ENCODE measurements at regions not wholly inside any gene's neighbourhood (a gene's known extent, or its start where the extent isn't known, plus 50 kb on each side); places are given as distances from the start of the nearest gene placed in this dataset.

GRCh38 chr5:93810780-93811179 lies 69.4 kb upstream of the POU5F2 start:
- intact Hi-C loops (cut with DNase I) = no loop called here
- Histone ChIP-seq H3K36me3 (no peaks in the 10 kb centered on the region), H3K27ac (no peak overlapping the region)

GRCh38 chr5:93809430-93809829 lies 68.0 kb upstream of the POU5F2 start:
- Histone ChIP-seq H3K9me3 (no peaks in the 10 kb centered on the region), H3K36me3 (no peaks in the 10 kb centered on the region), H3K27me3 (ENCODE audit: low read depth) (no peaks in the 10 kb centered on the region), H3K4me1 (peaks cover 5% of the 10 kb centered on the region), H3K27ac (no peak overlapping the region), H3K4me3 (no peak overlapping the region)
- no peak for ATAC-seq
- intact Hi-C loops (cut with DNase I) = loop anchor here (10.0 kb wide), 1 partner anchor 205 kb away; no protein-coding TSS in a partner anchor
- no peak for DNase-seq
- no peak for TF ChIP-seq CTCF (IDR thresholded peaks at IDR 0.05)

More at GRCh38 chr5:93810780-93811179, 69.4 kb upstream of the POU5F2 start:
- TF ChIP-seq CTCF (IDR thresholded peaks at IDR 0.05) = no peak
- H3K4me3 ChIP-seq = no peak overlapping the region
- H3K9me3 ChIP-seq = no peaks in the 10 kb centered on the region
- peaks cover 5% of the 10 kb centered on the region for H3K4me1 ChIP-seq
- no peak for DNase-seq
- no peaks in the 10 kb centered on the region for H3K27me3 ChIP-seq (ENCODE audit: low read depth)
- ATAC-seq = peak in 1 of 2 donors; percentile 70

- no peak for DNase-seq
- H3K27me3 ChIP-seq (ENCODE audit: low read depth) = no peaks in the 10 kb centered on the region
- H3K4me1 ChIP-seq = peaks cover 5% of the 10 kb centered on the region
- no peak for TF ChIP-seq CTCF (IDR thresholded peaks at IDR 0.05)
- no peaks in the 10 kb centered on the region for H3K36me3 ChIP-seq
- intact Hi-C loops (cut with DNase I) = loop anchor here (10.0 kb wide), 1 partner anchor 203 kb away; no protein-coding TSS in a partner anchor
- no peak for ATAC-seq
- H3K27ac ChIP-seq = no peak overlapping the region
- H3K9me3 ChIP-seq = no peaks in the 10 kb centered on the region
- no peak overlapping the region for H3K4me3 ChIP-seq
Observed at GRCh38 chr5:93807846-93808245, 66.4 kb upstream of the POU5F2 start.

DNA sequence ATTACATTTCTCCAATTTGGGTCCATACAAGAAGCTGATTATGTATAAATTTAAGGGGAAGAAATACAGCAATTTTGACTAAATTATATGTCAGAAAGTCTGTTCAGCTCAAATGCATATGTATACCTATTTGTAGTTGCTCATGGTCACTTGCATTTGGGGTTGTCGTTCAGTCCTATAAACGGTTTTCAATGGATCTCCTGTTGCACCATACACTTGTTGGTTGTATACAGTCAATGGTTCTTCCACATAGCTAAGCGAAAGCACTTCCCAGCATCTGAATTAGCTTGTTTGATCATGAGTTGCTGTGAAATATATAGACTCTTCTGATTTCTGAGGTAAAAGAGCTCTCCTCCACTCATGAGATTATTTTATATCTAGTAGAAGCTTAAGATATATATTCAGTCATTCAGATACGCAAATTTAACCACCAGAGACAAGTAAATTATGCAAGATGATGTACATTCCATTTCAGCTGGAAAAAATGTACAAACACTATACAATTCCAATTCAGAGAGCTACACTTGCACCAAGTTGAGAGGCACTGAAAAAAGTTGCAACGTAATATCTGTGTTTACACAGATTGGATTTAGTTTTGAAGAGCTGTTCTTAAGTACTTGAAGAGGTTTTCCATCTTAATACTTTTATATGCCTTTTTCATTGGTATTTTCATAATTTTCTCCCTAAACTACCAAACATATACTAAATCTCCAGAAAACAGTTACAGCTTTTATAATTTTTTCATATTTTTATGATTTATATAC lies 64.4 kb upstream of the POU5F2 start:
- no peak for TF ChIP-seq CTCF (IDR thresholded peaks at IDR 0.05)
- no peak overlapping the region for H3K4me3 ChIP-seq
- peaks cover 13% of the 10 kb centered on the region for H3K4me1 ChIP-seq
- H3K9me3 ChIP-seq = no peaks in the 10 kb centered on the region
- H3K27ac ChIP-seq = no peak overlapping the region
- peak in 1 of 2 donors; percentile 70 for ATAC-seq
- H3K36me3 ChIP-seq = no peaks in the 10 kb centered on the region
- no peaks in the 10 kb centered on the region for H3K27me3 ChIP-seq (ENCODE audit: low read depth)
- intact Hi-C loops (cut with DNase I) = loop anchor here (10.0 kb wide), 1 partner anchor 201 kb away; no protein-coding TSS in a partner anchor
- DNase-seq = no peak

GRCh38 chr5:93800988-93801811 lies 59.8 kb upstream of the POU5F2 start:
- Histone ChIP-seq H3K4me3 (no peak overlapping the region), H3K27ac (no peak overlapping the region), H3K9me3 (no peaks in the 10 kb centered on the region), H3K36me3 (no peaks in the 10 kb centered on the region), H3K27me3 (ENCODE audit: low read depth) (no peaks in the 10 kb centered on the region), H3K4me1 (peaks cover 12% of the 10 kb centered on the region)
- DNase-seq (no peak), ATAC-seq (peak; percentile 30 to 58)
- intact Hi-C loops (cut with DNase I) = loop anchor here (10.0 kb wide), 1 partner anchor 196 kb away; no protein-coding TSS in a partner anchor
- TF ChIP-seq CTCF (IDR thresholded peaks at IDR 0.05) = peak; percentile 70
